ENCODE measurements at regions not wholly inside any gene's neighbourhood (a gene's known extent, or its start where the extent isn't known, plus 50 kb on each side); places are given as distances from the start of the nearest gene placed in this dataset.

GRCh38 chr3:59339818-59340217, 290.0 kb upstream of the CFAP20DC start:
- no peak for DNase-seq

- DNase-seq: no peak
These were observed 289.1 kb upstream of the CFAP20DC start for GRCh38 chr3:59338934-59339333.

DNA sequence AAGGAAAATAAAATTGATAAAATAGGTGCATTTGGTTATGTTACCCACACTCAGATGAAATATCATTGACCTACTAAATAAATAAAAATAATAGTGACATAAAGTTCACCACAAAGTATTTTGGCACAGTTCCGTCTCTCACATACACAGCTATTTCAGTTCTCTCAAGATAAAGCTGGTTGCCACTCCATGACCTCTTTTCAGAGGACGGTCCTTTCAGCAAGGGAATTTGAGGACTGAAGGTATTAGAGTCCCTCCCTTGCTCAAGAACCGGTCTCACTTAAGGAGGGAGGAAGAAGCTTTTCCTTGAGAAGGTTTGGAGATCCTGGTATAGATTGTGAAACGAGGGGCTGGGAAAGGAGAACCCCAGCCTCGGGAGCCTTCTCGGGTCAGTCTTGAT, 285.5 kb upstream of the CFAP20DC start:
- DNase-seq: no peak

DNA sequence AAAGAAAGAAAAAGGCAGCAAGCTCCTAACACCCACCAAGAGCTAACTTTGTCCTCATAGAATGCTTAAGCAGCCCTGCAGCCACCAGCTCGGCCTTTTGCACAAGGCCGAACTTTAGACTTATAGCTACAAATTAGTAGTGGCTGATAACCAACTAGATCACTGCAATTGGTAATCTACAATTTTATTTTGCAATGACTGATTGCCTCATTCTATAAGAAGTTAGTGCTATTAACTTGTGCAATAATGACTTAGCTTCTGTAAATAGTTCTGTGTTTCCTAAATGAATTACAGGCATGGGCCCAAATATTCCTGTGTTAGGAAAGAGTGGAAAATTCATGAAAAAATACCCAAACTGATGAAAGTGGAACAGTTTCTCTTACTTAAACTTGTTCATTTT, 284.8 kb upstream of the CFAP20DC start:
- no peak for DNase-seq

DNA sequence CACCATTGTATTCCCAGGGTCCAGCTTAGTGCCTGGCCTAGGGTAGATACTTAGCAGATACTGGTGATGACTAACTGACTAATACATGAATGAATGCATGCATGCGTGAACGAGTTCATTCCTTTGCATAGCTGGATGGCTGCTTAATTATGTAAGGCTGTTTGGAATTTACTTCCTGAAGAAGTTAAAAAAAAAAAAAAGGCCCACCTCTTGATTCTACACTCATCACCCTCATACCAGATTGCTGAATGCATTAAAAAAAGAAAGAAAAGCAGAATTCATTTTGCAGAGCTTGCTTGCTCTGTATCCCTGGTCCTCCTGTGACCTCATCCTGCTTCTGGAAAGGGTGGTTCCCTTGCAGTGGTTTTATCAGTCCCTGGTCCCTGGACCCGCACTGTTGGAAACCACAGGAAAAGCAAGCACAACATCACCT, 277.6 kb upstream of the CFAP20DC start:
- DNase-seq: no peak

DNA sequence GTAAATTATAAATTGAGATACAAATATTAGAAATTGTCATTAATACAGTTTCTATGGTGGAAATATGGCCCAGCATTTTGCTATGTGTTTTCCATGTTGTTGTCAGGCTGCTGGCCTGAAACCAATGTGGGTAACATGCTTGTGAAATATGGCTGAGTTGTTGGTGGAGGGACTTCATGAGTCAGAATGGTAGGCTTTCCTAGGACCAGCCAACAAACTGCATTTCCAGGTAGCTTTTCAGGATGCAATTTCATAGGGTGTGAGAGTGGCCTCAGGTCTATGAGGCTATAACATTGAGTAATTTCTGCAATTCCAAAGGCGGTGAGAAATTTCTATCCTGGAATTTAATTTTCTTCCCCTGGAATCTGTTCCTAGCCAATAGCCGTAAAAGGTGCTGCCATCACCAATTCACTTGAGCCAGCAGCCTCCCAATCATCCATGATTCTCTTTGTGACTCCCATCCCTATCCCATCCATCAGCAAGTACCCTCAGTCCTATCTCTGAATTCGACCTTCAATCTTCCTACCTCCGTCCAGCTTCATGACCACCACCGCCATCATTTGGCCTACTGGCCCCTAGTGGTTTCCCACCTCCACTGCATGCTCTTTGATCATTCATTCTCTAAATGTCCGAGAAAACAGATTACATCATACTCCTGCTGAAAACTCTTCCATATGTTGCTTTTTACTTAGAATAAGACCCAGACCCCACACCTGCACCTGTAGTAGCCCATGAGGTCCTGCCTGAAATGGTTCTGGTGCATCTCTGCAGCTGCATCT, 276.6 kb upstream of the CFAP20DC start:
- DNase-seq: peak; percentile 10

GRCh38 chr3:59321881-59322540, 272.2 kb upstream of the CFAP20DC start:
- no peak for DNase-seq

DNA sequence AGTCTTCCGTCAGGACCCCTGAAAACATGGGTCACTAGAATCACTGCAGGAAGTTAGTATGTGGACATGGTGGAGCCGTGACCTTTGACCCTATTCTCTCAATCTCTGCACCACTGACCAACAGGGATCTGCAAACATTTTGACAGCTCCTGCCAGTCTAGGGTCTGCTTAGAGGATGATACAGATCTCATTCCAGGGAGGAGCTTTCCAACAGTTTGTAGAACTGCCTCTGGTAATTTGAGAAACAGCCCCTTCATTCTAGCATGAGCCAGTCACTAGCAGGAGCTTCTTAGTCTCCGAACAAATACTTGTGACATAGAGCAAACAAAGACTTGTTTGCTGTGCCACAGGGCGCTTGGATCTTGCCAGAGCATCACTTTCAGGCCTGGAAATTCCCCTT, 270.3 kb upstream of the CFAP20DC start:
- DNase-seq: peak; percentile 46

GRCh38 chr3:59319442-59319841, 269.6 kb upstream of the CFAP20DC start:
- no peak for DNase-seq

- DNase-seq: no peak
These were observed 269.1 kb upstream of the CFAP20DC start for GRCh38 chr3:59318881-59319280.

DNA sequence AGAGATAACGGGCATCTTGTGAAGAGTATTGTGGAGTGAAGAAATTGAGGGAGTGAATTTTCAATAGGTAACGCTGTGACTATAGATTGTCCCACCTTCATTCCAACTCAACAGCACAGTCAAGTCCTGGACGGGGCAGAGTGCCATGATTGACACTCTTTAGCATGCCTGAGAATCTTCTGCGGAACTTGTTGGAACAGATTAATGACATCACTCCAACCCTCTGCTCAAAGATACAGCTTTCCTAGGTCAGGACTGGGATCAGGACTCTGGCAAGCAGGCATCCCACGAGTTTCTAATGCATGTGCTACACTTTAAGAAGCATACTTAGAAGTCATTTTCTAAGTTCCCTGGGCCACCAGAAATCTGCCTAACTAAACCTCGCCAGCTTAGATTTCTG, 267.6 kb upstream of the CFAP20DC start:
- DNase-seq: no peak

GRCh38 chr3:59316688-59317275, 267.0 kb upstream of the CFAP20DC start:
- peak; percentile 73 for DNase-seq

DNA sequence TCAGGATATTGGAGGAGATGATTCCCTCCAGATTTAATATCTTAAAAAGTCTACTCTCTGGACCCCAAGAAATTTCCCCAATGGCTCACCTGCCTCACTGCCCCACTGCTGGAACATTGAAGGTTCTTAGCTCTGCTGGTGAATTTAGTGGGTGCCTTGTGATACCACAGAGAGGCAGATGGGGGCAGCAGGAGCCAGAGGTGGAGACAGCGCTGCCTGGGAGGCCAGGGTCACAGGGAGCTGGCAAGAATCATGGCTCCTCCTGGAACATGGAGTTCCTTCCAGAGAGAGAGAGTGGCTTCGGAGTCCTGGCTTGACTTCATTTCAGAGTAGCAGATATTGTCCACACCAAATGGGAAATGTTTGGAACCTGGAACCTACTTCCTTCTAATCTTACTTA, 263.5 kb upstream of the CFAP20DC start:
- no peak for DNase-seq

GRCh38 chr3:59311231-59311630, 261.4 kb upstream of the CFAP20DC start:
- DNase-seq: no peak

DNA sequence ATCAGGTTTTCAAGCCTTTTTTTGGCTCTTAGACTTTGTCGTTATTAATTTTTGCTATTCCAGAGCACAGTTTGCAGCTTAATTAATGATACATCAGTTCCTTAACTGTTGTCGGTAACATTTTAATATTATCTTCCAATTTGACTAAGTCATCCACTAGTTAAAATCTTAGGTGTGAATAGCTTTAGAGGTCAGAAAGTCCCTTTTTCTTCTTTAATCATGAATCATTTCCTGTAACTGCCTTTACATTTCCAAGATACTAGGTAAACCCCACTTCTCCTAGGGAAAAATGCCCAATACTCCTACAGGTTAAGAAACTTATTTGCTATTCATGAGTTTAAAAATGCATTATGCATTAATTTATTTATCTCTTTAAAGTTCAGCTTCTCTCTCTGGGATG, 260.9 kb upstream of the CFAP20DC start:
- no peak for DNase-seq

GRCh38 chr3:59308684-59309083, 258.9 kb upstream of the CFAP20DC start:
- no peak for DNase-seq

DNA sequence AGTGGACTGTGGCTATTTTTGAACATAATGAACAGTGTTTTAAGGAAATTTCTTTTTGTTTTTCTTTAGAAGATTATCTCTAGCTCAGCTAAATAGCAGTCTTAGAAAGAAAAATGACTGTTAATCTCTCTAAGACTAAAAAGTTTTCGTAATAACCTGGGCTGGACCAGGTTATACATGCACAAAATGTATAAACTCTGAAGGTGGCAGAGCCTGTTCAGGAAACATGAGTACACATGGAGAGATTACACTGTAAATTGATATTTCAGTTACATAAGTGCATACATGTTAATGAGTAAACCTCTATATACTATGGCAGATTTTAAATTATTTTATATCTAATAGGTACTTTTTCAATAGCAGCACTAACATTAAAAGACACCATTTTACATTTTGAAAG, 258.2 kb upstream of the CFAP20DC start:
- no peak for DNase-seq

DNA sequence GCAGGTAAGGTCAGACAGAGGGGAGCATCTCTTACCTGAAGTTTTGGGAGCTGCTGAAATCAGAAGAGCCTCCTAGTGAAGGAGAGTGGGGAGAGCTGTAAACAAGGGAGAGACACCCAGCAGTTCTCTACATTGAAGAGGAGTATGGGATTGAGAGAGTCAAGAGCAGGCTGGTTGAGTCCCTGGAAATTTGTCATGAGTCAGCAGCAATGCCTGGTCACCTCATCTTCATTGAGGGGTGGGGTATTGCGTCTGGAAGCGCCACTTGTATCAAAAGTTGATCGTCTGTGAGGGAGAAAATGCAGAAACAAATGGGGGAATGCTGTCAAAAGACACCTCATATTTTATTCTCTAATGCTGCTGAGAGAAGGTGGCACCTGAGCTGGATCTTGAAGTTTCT, 256.6 kb upstream of the CFAP20DC start:
- DNase-seq: no peak

GRCh38 chr3:59304296-59304695, 254.5 kb upstream of the CFAP20DC start:
- DNase-seq: no peak

GRCh38 chr3:59303452-59303851, 253.6 kb upstream of the CFAP20DC start:
- DNase-seq: no peak

- DNase-seq: no peak
These were observed 252.6 kb upstream of the CFAP20DC start for GRCh38 chr3:59302442-59302841.

GRCh38 chr3:59300733-59301132, 250.9 kb upstream of the CFAP20DC start:
- no peak for DNase-seq

GRCh38 chr3:59299561-59299960, 249.7 kb upstream of the CFAP20DC start:
- no peak for DNase-seq

- no peak for DNase-seq
These were observed 240.5 kb upstream of the CFAP20DC start for GRCh38 chr3:59290358-59290757.

Data from tongue (tissue), 1 donor.